ENCODE measurements at regions not wholly inside any gene's neighbourhood (a gene's known extent, or its start where the extent isn't known, plus 50 kb on each side); places are given as distances from the start of the nearest gene placed in this dataset.

DNA sequence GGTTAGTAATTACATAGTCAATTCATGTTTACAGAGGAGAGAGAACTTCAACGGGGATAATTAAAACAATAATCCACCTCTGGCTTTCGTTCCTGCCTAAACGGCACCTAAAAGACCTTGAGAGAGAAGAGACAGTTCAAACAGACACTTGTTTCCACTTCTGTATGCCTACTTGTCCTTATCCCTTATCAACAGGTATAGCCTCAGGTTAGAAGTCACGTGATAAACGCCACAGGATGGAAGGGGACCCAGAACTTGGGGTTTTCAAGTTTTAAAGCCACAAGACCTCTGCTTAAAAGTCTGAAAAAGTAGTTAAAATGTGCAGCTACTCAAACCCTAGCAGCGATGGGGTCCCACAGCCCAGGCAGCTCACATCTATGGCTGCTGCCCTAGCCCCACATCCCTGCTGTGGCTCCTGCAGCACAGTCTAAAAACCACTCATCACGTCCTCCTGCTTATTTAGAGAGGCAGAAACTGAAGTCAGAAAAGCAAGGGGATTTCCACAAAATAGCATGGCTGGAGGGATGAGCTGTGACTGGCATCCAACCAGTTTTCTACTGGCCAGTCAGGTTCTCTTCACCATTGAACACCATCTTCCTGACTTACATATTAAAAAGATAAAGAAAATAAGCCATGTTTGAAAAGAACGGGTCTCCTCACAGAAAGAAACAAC is 51.2 kb upstream of the SEC16B start:
- TF ChIP-seq CTCF (IDR thresholded peaks at IDR 0.05) = no peak
- 79% methylated on average over 8 of the region's 8 CpGs for WGBS (ENCODE audit: insufficient coverage)
- ATAC-seq = no peak
- Histone ChIP-seq H3K4me3 (ENCODE audit: low read length) (no peak overlapping the region), H3K36me3 (ENCODE audit: control insufficient read depth, insufficient read depth, low read length) (no peaks in the 10 kb centered on the region), H3K4me1 (ENCODE audit: control insufficient read depth, insufficient read depth, low read length) (no peaks in the 10 kb centered on the region), H3K27me3 (ENCODE audit: control insufficient read depth, insufficient read depth, low read length) (no peaks in the 10 kb centered on the region), H3K9me3 (ENCODE audit: control insufficient read depth, insufficient read depth, low read length) (no peaks in the 10 kb centered on the region), H3K27ac (ENCODE audit: low read length) (no peak overlapping the region)
- Mint-ChIP-seq H3K9me3 (peaks cover 3 to 10% of the 10 kb centered on the region in 2 donors), H3K36me3 (no peaks in the 10 kb centered on the region), H3K4me1 (no peaks in the 10 kb centered on the region), H3K27me3 (ENCODE audit: low read depth in 2 of 2) (no peaks in the 10 kb centered on the region), H3K4me3 (no peak overlapping the region), H3K27ac (no peak overlapping the region)
- intact Hi-C loops (cut with micrococcal nuclease) = no loop called here
- no peak for DNase-seq

GRCh38 chr1:178021950-178022349 is 52.1 kb upstream of the SEC16B start:
- no peak overlapping the region for H3K27ac Mint-ChIP-seq
- H3K27ac ChIP-seq (ENCODE audit: low read length) = no peak overlapping the region
- 89% methylated on average over 4 of the region's 4 CpGs for WGBS (ENCODE audit: insufficient coverage)
- H3K9me3 Mint-ChIP-seq = peaks cover 3 to 10% of the 10 kb centered on the region in 2 donors
- H3K36me3 Mint-ChIP-seq = no peaks in the 10 kb centered on the region
- H3K9me3 ChIP-seq (ENCODE audit: control insufficient read depth, insufficient read depth, low read length) = no peaks in the 10 kb centered on the region
- ATAC-seq (no peak), DNase-seq (no peak)
- H3K4me3 Mint-ChIP-seq = no peak overlapping the region
- H3K36me3 ChIP-seq (ENCODE audit: control insufficient read depth, insufficient read depth, low read length) = no peaks in the 10 kb centered on the region
- TF ChIP-seq CTCF (IDR thresholded peaks at IDR 0.05) = no peak
- H3K27me3 Mint-ChIP-seq (ENCODE audit: low read depth in 2 of 2) = no peaks in the 10 kb centered on the region
- H3K4me3 ChIP-seq (ENCODE audit: low read length) = no peak overlapping the region
- no peaks in the 10 kb centered on the region for H3K4me1 Mint-ChIP-seq
- no peaks in the 10 kb centered on the region for H3K27me3 ChIP-seq (ENCODE audit: control insufficient read depth, insufficient read depth, low read length)
- no peaks in the 10 kb centered on the region for H3K4me1 ChIP-seq (ENCODE audit: control insufficient read depth, insufficient read depth, low read length)
- intact Hi-C loops (cut with micrococcal nuclease) = no loop called here

GRCh38 chr1:178023181-178023618 is 53.3 kb upstream of the SEC16B start:
- no peak overlapping the region for H3K27ac ChIP-seq (ENCODE audit: low read length)
- no peak overlapping the region for H3K4me3 Mint-ChIP-seq
- H3K27me3 Mint-ChIP-seq (ENCODE audit: low read depth in 2 of 2) = no peaks in the 10 kb centered on the region
- H3K4me1 ChIP-seq (ENCODE audit: control insufficient read depth, insufficient read depth, low read length) = no peaks in the 10 kb centered on the region
- peaks cover 3 to 7% of the 10 kb centered on the region in 2 donors for H3K9me3 Mint-ChIP-seq
- no peak for TF ChIP-seq CTCF (IDR thresholded peaks at IDR 0.05)
- no peaks in the 10 kb centered on the region for H3K36me3 Mint-ChIP-seq
- no peak for ATAC-seq
- no peak overlapping the region for H3K27ac Mint-ChIP-seq
- no peaks in the 10 kb centered on the region for H3K4me1 Mint-ChIP-seq
- no peaks in the 10 kb centered on the region for H3K36me3 ChIP-seq (ENCODE audit: control insufficient read depth, insufficient read depth, low read length)
- DNase-seq = no peak
- H3K4me3 ChIP-seq (ENCODE audit: low read length) = no peak overlapping the region
- 58% methylated on average over 2 of the region's 2 CpGs for WGBS (ENCODE audit: insufficient coverage)
- no peaks in the 10 kb centered on the region for H3K9me3 ChIP-seq (ENCODE audit: control insufficient read depth, insufficient read depth, low read length)
- H3K27me3 ChIP-seq (ENCODE audit: control insufficient read depth, insufficient read depth, low read length) = no peaks in the 10 kb centered on the region
- intact Hi-C loops (cut with micrococcal nuclease) = no loop called here

GRCh38 chr1:178024504-178024903 is 54.6 kb upstream of the SEC16B start:
- Histone ChIP-seq H3K27ac (ENCODE audit: low read length) (no peak overlapping the region), H3K9me3 (ENCODE audit: control insufficient read depth, insufficient read depth, low read length) (no peaks in the 10 kb centered on the region), H3K36me3 (ENCODE audit: control insufficient read depth, insufficient read depth, low read length) (no peaks in the 10 kb centered on the region), H3K27me3 (ENCODE audit: control insufficient read depth, insufficient read depth, low read length) (no peaks in the 10 kb centered on the region), H3K4me1 (ENCODE audit: control insufficient read depth, insufficient read depth, low read length) (no peaks in the 10 kb centered on the region), H3K4me3 (ENCODE audit: low read length) (no peak overlapping the region)
- H3K27me3 Mint-ChIP-seq (ENCODE audit: low read depth in 2 of 2) = no peaks in the 10 kb centered on the region
- DNase-seq = no peak
- H3K27ac Mint-ChIP-seq = no peak overlapping the region
- H3K4me3 Mint-ChIP-seq = no peak overlapping the region
- no peak for ATAC-seq
- no peaks in the 10 kb centered on the region for H3K4me1 Mint-ChIP-seq
- H3K9me3 Mint-ChIP-seq = peaks cover 3 to 9% of the 10 kb centered on the region in 2 donors
- intact Hi-C loops (cut with micrococcal nuclease) = no loop called here
- WGBS (ENCODE audit: insufficient coverage) = 76% methylated on average over 3 of the region's 3 CpGs
- no peak for TF ChIP-seq CTCF (IDR thresholded peaks at IDR 0.05)
- H3K36me3 Mint-ChIP-seq = no peaks in the 10 kb centered on the region

Data from natural killer cell (primary cell).